ENCODE measurements at regions not wholly inside any gene's neighbourhood (a gene's known extent, or its start where the extent isn't known, plus 50 kb on each side); places are given as distances from the start of the nearest gene placed in this dataset.
"Not testable (repeated sequence)": the region's sequence is repeated elsewhere in the genome, so short reads cannot be mapped to it uniquely, and the experiment has no call there.

- no peak for DNase-seq (ENCODE audit: low spot score)
Measured at GRCh38 chr6:11847515-11848345, 69.1 kb upstream of the ADTRP start.

- not testable (repeated sequence) for DNase-seq (ENCODE audit: low spot score)
Measured at GRCh38 chr6:11847068-11847467, 68.5 kb upstream of the ADTRP start.

- no peak for DNase-seq (ENCODE audit: low spot score)
Measured at GRCh38 chr6:11845664-11846577, 67.3 kb upstream of the ADTRP start.

GRCh38 chr6:11842795-11843194, 64.2 kb upstream of the ADTRP start:
- not testable (repeated sequence) for DNase-seq (ENCODE audit: low spot score)

DNA sequence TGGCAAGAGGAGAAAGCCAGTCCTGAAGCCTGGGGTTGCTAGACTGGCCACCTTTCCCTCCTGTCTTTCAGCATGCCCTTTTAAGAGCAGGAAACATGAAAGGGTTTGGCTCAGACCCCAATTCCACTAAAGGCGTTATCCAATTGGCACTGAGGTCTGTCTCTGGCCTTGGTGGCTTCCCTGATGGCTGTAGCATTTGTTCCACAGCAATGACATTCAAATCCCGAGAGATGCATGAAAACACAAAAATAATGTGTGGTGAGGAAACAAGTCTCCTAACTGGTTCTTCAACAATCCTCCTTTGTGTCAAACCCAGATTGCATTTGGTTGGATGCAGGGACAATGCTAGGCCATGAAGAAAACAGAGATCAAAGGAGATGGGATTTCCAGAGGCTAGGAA, 56.5 kb upstream of the ADTRP start:
- DNase-seq (ENCODE audit: low spot score): no peak

DNA sequence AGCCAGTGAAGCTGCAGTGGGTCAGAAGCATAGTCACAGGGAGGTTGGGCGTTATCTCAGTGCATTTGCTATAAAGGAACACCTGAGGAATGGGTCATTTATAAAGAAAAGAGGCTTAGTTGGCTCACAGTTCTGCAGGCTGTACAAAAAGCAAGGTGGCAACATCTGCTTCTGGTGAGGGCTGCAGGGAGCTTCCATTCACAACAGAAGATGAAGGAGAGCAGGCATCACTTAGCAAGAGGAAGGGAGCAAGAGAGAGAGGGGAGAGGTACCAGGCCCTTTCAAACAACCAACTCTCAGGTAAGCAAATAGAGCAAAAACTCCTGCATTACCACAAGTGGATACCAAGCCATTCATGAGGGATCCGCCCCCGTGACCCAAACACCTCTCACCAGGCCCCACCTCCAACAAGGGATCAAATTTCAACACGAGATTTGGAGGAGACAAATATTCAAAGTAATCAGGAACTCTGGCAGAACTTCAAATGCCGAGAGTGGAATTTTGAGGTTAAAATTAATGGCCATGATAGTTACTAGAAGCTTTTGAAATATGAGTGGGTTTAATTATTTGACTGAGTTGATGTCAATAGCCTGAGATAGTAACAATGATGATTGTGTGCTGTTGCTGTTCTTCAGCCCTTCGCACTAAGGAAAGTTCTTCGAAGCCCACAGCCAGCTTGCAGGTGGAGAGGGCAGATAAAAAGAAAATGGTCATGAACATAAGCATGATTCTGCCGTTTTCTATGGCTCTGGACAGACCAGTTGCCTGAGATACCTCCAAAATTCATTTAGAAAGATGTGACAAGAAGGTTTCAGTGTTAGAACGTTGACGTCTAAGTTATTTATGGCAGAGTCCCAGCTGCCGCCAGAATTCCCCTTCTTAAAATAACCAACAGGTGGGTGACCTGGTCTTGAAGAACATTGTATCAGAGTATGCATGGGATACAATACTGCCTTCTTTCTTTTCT, 55.3 kb upstream of the ADTRP start:
- no peak for DNase-seq (ENCODE audit: low spot score)

GRCh38 chr6:11831653-11832052, 53.0 kb upstream of the ADTRP start:
- DNase-seq (ENCODE audit: low spot score): no peak

DNA sequence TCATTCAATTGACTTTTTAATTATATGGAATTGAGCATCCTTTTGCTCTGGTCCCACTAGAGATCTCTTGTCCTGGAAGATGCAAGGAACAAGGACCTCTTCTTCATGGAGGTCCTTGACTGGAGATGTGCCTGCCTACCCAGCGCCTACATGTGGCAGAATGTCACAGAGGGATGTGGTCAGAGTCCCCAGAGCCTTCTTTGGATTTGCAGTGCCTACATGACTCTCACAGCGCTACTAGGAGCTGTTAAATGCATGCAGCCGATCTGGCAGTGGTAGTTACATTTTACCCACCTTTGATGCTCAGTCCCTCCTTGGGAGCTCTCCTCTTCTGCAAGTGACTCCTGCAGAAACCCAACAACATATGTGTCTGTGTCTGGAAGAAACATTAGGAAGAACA, 51.9 kb upstream of the ADTRP start:
- no peak for DNase-seq (ENCODE audit: low spot score)

GRCh38 chr6:11830105-11830504, 51.5 kb upstream of the ADTRP start:
- DNase-seq (ENCODE audit: low spot score): no peak

DNA sequence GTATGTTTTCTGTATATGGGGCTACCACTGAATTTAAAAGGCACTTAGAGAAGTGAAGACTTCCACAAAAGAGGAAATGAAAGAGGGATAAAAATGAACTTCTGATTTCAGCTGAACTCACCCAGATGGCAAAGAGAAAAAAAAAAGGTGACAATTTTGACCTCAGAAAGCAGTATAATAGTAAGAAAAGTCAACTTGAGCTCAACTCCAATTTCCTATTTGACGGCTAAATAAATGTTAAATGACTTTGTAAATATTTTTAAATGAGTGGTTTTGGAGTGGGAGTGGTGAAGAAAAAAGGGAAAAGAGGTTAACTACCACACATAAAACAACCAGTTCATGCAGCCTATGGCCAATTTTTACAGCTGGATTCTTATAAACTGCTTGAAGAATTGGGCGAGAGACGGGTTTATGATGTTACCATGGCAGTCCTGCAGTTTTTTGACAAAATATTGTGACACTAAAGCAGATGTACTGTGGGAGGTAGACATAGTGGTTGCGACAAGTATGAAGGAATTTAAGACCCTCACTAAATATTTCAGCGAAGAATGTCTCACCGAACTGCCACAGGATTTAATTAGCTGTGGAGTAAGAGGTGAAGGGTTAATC, 49.8 kb upstream of the ADTRP start:
- no peak for DNase-seq (ENCODE audit: low spot score)

All from GM03348 (cell line).